Hepatocyte (in vitro differentiated cells): ENCODE measurements at regions not wholly inside any gene's neighbourhood (a gene's known extent, or its start where the extent isn't known, plus 50 kb on each side); places are given as distances from the start of the nearest gene placed in this dataset.
"Not testable (repeated sequence)": the region's sequence is repeated elsewhere in the genome, so short reads cannot be mapped to it uniquely, and the experiment has no call there.

Experiments
- DNase-seq: peaks from one replicate; pipeline ENCODE4 v3.0.0-alpha.2; 2016; ENCODE audit warnings: low spot score
- H2AFZ ChIP-seq: fragments of 200-600 bp; sonication (generic); 2 replicates; pipeline ENCODE4 v1.6.0; 2016; ENCODE audit warnings: antibody characterized with exemption, mild to moderate bottlenecking
- H3K27ac ChIP-seq: fragments of 200-600 bp; sonication (generic); 2 replicates; pipeline ENCODE4 v1.5.1; 2016; ENCODE audit warnings: mild to moderate bottlenecking
- H3K27me3 ChIP-seq: fragments of 200-600 bp; sonication (generic); 2 replicates; pipeline ENCODE4 v1.6.1; 2016
- H3K36me3 ChIP-seq: fragments of 200-600 bp; sonication (generic); replicated peaks from 2 replicates; pipeline ENCODE4 v1.5.1; 2016; ENCODE audit warnings: low read depth; ENCODE audit not compliant: insufficient read depth
- H3K4me1 ChIP-seq: fragments of 200-600 bp; sonication (generic); 2 replicates; pipeline ENCODE4 v1.5.1; 2016; ENCODE audit warnings: mild to moderate bottlenecking, moderate library complexity; ENCODE audit not compliant: insufficient read depth
- H3K4me2 ChIP-seq: fragments of 200-600 bp; sonication (generic); 2 replicates; pipeline ENCODE4 v1.6.0; 2016
- H3K4me3 ChIP-seq: fragments of 200-600 bp; sonication (generic); 2 replicates; pipeline ENCODE4 v1.5.1; 2016; ENCODE audit warnings: mild to moderate bottlenecking
- H3K79me2 ChIP-seq: fragments of 200-600 bp; sonication (generic); 2 replicates; pipeline ENCODE4 v1.6.0; 2017; ENCODE audit warnings: mild to moderate bottlenecking
- H3K9me2 ChIP-seq: fragments of 200-600 bp; sonication (generic); replicated peaks from 2 replicates; pipeline ENCODE4 v1.6.0; 2017; ENCODE audit warnings: mild to moderate bottlenecking; ENCODE audit not compliant: insufficient read depth
- H3K9me3 ChIP-seq: fragments of 200-600 bp; sonication (generic); 2 replicates; pipeline ENCODE4 v1.5.1; 2016; ENCODE audit warnings: low read depth, mild to moderate bottlenecking
- H4K20me1 ChIP-seq: fragments of 200-600 bp; sonication (generic); 2 replicates; pipeline ENCODE4 v1.6.0; 2016; ENCODE audit warnings: mild to moderate bottlenecking; ENCODE audit not compliant: insufficient read depth, poor library complexity, severe bottlenecking
- EZH2 ChIP-seq: fragments of 200-600 bp; sonication (generic); IDR thresholded peaks from 2 replicates; pipeline ENCODE4 v1.6.1; 2016; ENCODE audit warnings: antibody characterized with exemption, mild to moderate bottlenecking, borderline replicate concordance
- EZH2phosphoT487 ChIP-seq: fragments of 200-600 bp; sonication (generic); IDR thresholded peaks from one replicate; pipeline ENCODE4 v1.6.1; 2018; ENCODE audit warnings: antibody characterized with exemption, mild to moderate bottlenecking, low read depth, moderate library complexity; ENCODE audit not compliant: unreplicated experiment, severe bottlenecking
- WGBS: methylation state at CpG from one replicate; pipeline ENCODE4 v1.1.6; 2016; ENCODE audit warnings: low lambda C conversion rate; ENCODE audit errors: missing lambda C conversion rate; 5-methylcytosine and 5-hydroxymethylcytosine counted together
- TF ChIP-seq, protein P1 (sequence below): fragments of 200-600 bp; sonication (generic); IDR thresholded peaks from 2 replicates; pipeline ENCODE4 v1.5.1; 2016; ENCODE audit warnings: antibody characterized with exemption, mild to moderate bottlenecking; ENCODE audit not compliant: poor library complexity

DNA sequence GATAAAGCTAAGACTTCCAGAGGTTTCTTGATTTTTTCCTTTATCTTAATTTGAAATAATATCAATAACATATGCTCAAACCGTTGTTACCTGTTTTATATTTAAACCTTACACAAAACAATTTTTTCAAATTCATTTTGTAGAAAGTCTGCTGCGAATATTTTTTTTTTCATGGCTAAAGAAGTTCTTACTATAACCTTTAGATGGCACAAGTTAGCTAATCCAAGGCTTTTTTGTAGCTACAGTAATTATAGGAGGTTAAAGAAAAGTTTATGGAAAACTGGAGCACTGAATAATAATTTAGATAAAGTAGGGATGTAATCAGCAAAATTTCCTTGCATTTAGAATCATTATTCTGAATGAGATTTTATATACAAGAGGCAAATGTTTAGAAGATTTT is 78.0 kb upstream of the PNPT1 start:
- 19% methylated on average over 2 of the region's 2 CpGs for WGBS
- no peak overlapping the region for H3K4me2 ChIP-seq
- H3K79me2 ChIP-seq = no peaks in the 10 kb centered on the region
- H4K20me1 ChIP-seq = no peaks in the 10 kb centered on the region
- TF ChIP-seq EZH2 = no peak
- TF ChIP-seq, protein P1, sequence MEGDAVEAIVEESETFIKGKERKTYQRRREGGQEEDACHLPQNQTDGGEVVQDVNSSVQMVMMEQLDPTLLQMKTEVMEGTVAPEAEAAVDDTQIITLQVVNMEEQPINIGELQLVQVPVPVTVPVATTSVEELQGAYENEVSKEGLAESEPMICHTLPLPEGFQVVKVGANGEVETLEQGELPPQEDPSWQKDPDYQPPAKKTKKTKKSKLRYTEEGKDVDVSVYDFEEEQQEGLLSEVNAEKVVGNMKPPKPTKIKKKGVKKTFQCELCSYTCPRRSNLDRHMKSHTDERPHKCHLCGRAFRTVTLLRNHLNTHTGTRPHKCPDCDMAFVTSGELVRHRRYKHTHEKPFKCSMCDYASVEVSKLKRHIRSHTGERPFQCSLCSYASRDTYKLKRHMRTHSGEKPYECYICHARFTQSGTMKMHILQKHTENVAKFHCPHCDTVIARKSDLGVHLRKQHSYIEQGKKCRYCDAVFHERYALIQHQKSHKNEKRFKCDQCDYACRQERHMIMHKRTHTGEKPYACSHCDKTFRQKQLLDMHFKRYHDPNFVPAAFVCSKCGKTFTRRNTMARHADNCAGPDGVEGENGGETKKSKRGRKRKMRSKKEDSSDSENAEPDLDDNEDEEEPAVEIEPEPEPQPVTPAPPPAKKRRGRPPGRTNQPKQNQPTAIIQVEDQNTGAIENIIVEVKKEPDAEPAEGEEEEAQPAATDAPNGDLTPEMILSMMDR = peak; percentile 85
- peak; percentile 53 for DNase-seq
- H2AFZ ChIP-seq = no peak overlapping the region
- no peaks in the 10 kb centered on the region for H3K9me2 ChIP-seq
- H3K36me3 ChIP-seq = no peaks in the 10 kb centered on the region
- no peak overlapping the region for H3K4me3 ChIP-seq
- H3K9me3 ChIP-seq = no peaks in the 10 kb centered on the region
- no peak overlapping the region for H3K27ac ChIP-seq
- H3K27me3 ChIP-seq = no peaks in the 10 kb centered on the region
- H3K4me1 ChIP-seq = no peaks in the 10 kb centered on the region

DNA sequence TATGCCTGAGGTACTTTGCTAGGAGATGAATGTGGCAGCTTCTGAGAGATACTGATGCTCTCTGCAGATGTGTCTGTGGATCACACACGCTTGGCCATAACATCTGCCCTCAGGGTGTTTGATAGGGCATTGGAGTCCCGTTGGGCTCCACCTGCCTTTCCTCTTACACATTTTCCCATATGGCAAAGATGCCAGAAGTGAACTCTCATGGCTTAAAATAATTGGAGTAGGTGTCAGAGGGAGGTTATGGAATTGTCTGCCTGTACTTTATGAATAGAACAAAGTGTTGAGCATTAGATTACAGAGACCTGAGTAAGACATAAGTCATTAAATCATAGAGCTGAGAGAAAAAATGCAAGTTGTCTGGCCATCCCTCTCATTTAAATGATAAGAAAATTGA is 75.3 kb upstream of the PNPT1 start:
- no peaks in the 10 kb centered on the region for H3K9me3 ChIP-seq
- H4K20me1 ChIP-seq = no peaks in the 10 kb centered on the region
- TF ChIP-seq, protein P1 = no peak
- no peak for TF ChIP-seq EZH2phosphoT487
- no peak for TF ChIP-seq EZH2
- no peak overlapping the region for H3K27ac ChIP-seq
- no peak overlapping the region for H2AFZ ChIP-seq
- H3K79me2 ChIP-seq = no peaks in the 10 kb centered on the region
- H3K36me3 ChIP-seq = no peaks in the 10 kb centered on the region
- H3K4me1 ChIP-seq = no peaks in the 10 kb centered on the region
- no peaks in the 10 kb centered on the region for H3K27me3 ChIP-seq
- no peak overlapping the region for H3K4me2 ChIP-seq
- no peak overlapping the region for H3K4me3 ChIP-seq
- DNase-seq = no peak
- no peaks in the 10 kb centered on the region for H3K9me2 ChIP-seq
- 61% methylated on average over 2 of the region's 2 CpGs for WGBS

DNA sequence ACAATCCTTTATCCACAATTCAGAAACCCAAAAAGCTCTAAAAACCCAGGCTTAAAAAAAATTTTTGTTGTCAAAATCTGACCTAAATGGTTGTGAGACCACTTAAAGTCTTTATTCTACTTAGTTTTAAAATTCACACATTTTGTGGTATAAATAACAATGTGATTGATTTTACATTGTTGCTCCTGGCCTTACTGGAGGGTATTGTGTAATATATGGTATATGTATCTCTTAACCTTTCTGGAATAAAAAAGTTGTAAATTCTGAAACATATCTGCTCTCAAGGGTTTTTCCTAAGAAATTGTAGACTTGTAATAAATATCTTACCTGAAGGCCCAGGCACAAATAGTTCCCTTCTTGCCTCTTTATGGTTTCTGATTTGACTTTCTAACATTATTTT is 73.3 kb upstream of the PNPT1 start:
- H4K20me1 ChIP-seq = no peaks in the 10 kb centered on the region

DNA sequence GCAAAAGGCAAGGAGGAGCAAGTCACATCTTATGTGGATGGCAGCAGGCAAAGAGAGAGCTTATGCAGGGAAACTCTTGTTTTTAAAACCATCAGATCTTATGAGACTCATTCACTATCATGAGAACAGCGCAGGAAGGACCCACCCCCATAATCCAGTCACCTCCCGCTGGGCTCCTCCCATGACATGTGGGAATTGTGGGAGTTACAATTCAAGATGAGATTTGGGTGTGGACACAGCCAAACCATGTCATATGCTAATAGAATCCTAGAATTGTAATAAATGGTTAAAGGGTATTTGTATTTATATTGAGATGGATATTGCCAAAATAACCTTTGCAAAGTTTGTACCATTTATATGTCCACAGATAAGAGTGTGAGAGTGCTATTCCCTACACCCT is 72.1 kb upstream of the PNPT1 start:
- H4K20me1 ChIP-seq, H3K27me3 ChIP-seq, H3K79me2 ChIP-seq, H3K9me3 ChIP-seq, H2AFZ ChIP-seq, H3K27ac ChIP-seq, H3K4me3 ChIP-seq, H3K4me2 ChIP-seq, H3K36me3 ChIP-seq, H3K4me1 ChIP-seq, DNase-seq, H3K9me2 ChIP-seq: not testable (repeated sequence)
- WGBS = 100% methylated on average over 2 of the region's 2 CpGs

More for the DNA sequence above, 73.3 kb upstream of the PNPT1 start:
- TF ChIP-seq EZH2phosphoT487 (no peak), EZH2 (no peak)
- TF ChIP-seq, protein P1 = no peak
- H2AFZ ChIP-seq = no peak overlapping the region
- H3K9me2 ChIP-seq = no peaks in the 10 kb centered on the region
- no peaks in the 10 kb centered on the region for H3K36me3 ChIP-seq
- H3K27me3 ChIP-seq = no peaks in the 10 kb centered on the region
- no peaks in the 10 kb centered on the region for H3K9me3 ChIP-seq
- peaks cover 3% of the 10 kb centered on the region for H3K4me1 ChIP-seq
- no peak overlapping the region for H3K4me2 ChIP-seq
- no peak overlapping the region for H3K27ac ChIP-seq
- no peaks in the 10 kb centered on the region for H3K79me2 ChIP-seq
- DNase-seq = no peak
- H3K4me3 ChIP-seq = no peak overlapping the region
